GM12874 (cell line): ENCODE measurements at regions not wholly inside any gene's neighbourhood (a gene's known extent, or its start where the extent isn't known, plus 50 kb on each side); places are given as distances from the start of the nearest gene placed in this dataset.

Source experiments
- CTCF ChIP-seq: IDR thresholded peaks from 2 replicates; pipeline ENCODE4 v1.5.1; 2011; ENCODE audit warnings: low read depth, mild to moderate bottlenecking, control low read depth, low read length, moderate library complexity; ENCODE audit not compliant: insufficient read depth

- no peak for TF ChIP-seq CTCF
These were observed 262.2 kb upstream of the SKOR2 start for GRCh38 chr18:47513614-47514013.

- no peak for TF ChIP-seq CTCF
These were observed 261.4 kb upstream of the SKOR2 start for GRCh38 chr18:47512726-47513435.

- no peak for TF ChIP-seq CTCF
These were observed 260.6 kb upstream of the SKOR2 start for GRCh38 chr18:47512056-47512455.

- no peak for TF ChIP-seq CTCF
These were observed 259.4 kb upstream of the SKOR2 start for GRCh38 chr18:47510831-47511230.

- TF ChIP-seq CTCF, result no peak
These were observed 256.2 kb upstream of the SKOR2 start for GRCh38 chr18:47507651-47508050.

- TF ChIP-seq CTCF, result no peak
These were observed 255.4 kb upstream of the SKOR2 start for GRCh38 chr18:47506897-47507296.

GRCh38 chr18:47501946-47502345 lies 250.5 kb upstream of the SKOR2 start:
- no peak for TF ChIP-seq CTCF

GRCh38 chr18:47500930-47501329 lies 249.5 kb upstream of the SKOR2 start:
- no peak for TF ChIP-seq CTCF
